ENCODE measurements at regions not wholly inside any gene's neighbourhood (a gene's known extent, or its start where the extent isn't known, plus 50 kb on each side); places are given as distances from the start of the nearest gene placed in this dataset.

DNA sequence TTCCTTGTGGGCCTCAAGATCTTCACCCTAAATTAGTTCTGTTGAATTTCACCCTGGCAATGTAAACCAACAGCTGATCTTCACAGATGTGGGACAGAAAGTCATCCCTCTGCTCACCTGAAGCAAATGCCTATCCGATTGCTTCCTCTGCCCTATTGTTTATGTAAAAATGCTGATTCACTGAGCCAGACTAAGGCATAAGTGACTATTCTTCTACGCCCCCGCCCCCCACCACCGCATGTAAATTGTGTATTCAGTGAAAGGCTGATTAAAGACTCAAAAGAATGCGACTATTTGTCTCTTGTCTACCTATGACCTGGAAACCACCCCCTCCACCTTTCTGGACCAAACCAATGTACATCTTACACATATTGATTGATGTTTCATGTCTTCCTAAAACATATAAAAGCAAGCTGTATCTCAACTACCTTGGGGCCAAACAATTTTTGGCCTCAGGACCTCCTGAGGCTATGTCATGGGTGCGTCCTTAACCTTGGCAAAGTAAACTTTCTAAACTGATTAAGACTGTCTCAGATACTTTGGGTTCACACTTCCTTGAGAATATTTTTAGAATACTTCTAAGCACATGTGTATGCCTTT is 129.7 kb upstream of the BOD1 start (continued):
- TF ChIP-seq, protein P1, sequence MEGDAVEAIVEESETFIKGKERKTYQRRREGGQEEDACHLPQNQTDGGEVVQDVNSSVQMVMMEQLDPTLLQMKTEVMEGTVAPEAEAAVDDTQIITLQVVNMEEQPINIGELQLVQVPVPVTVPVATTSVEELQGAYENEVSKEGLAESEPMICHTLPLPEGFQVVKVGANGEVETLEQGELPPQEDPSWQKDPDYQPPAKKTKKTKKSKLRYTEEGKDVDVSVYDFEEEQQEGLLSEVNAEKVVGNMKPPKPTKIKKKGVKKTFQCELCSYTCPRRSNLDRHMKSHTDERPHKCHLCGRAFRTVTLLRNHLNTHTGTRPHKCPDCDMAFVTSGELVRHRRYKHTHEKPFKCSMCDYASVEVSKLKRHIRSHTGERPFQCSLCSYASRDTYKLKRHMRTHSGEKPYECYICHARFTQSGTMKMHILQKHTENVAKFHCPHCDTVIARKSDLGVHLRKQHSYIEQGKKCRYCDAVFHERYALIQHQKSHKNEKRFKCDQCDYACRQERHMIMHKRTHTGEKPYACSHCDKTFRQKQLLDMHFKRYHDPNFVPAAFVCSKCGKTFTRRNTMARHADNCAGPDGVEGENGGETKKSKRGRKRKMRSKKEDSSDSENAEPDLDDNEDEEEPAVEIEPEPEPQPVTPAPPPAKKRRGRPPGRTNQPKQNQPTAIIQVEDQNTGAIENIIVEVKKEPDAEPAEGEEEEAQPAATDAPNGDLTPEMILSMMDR (IDR thresholded peaks at IDR 0.05; ENCODE audit: low read depth, low read length, missing input control), result no peak

DNA sequence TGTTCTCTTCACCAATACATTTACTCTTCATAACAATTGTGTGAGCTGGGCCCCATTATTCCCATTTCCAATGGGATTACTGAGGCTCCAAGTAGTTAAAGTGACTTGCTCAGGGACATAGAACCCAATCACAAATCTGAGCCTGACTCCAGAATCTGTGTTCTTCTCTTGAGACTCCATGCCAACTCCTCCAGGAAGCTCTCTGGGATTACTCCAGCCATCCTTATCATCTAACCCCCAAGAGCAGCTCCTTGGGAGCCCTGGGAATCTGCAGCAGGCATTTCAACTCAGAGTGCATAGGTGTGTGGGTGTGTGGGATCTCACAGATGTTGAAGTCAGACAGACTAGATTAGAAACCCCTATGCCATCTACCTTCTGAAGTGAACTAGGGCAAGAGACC is 131.4 kb upstream of the BOD1 start:
- H3K4me3 ChIP-seq (ENCODE audit: low read depth in 1 of 3, low read length in 3 of 3), result no peak overlapping the region

More for the DNA sequence above, 131.4 kb upstream of the BOD1 start:
- H3K9ac ChIP-seq (ENCODE audit: low read depth in 1 of 2, low read length in 2 of 2), result no peak overlapping the region
- H3K9me3 ChIP-seq (ENCODE audit: control insufficient read depth in 4 of 4, low read length in 3 of 4), result no peaks in the 10 kb centered on the region
- TF ChIP-seq, protein P1 (IDR thresholded peaks at IDR 0.05; ENCODE audit: low read depth, low read length, missing input control), result no peak
- TF ChIP-seq EGR1 (IDR thresholded peaks at IDR 0.05; ENCODE audit: low read depth in 2 of 2) (no peak), NR2F2 (IDR thresholded peaks at IDR 0.05) (no peak), HNF4G (IDR thresholded peaks at IDR 0.05) (no peak), TAF1 (conservative IDR thresholded peaks at IDR 0.05) (no peak), SP1 (IDR thresholded peaks at IDR 0.05) (no peak), RXRA (IDR thresholded peaks at IDR 0.05) (no peak), GABPA (IDR thresholded peaks at IDR 0.05 in 1 of 2, conservative IDR thresholded peaks at IDR 0.05 in 1 of 2) (no peak), YY1 (IDR thresholded peaks at IDR 0.05) (no peak), JUND (IDR thresholded peaks at IDR 0.05) (no peak), ATF3 (IDR thresholded peaks at IDR 0.05) (no peak), FOXA2 (IDR thresholded peaks at IDR 0.05) (no peak), RAD21 (IDR thresholded peaks at IDR 0.05) (no peak), ZBTB33 (IDR thresholded peaks at IDR 0.05) (no peak)
- TF ChIP-seq, protein P2, sequence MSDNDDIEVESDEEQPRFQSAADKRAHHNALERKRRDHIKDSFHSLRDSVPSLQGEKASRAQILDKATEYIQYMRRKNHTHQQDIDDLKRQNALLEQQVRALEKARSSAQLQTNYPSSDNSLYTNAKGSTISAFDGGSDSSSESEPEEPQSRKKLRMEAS (IDR thresholded peaks at IDR 0.05), result no peak
- no peak overlapping the region for H3K27ac ChIP-seq (ENCODE audit: low read depth in 1 of 2, low read length in 2 of 2)
- no peaks in the 10 kb centered on the region for H3K36me3 ChIP-seq (ENCODE audit: control insufficient read depth in 4 of 4, insufficient read depth in 3 of 4, low read depth in 1 of 4, low read length in 3 of 4)
- H3K27me3 ChIP-seq (ENCODE audit: control insufficient read depth in 4 of 4, insufficient read depth in 4 of 4, low read length in 3 of 4), result no peaks in the 10 kb centered on the region
- peaks cover 0 to 9% (median under 1%) of the 10 kb centered on the region in 4 donors for H3K4me1 ChIP-seq (ENCODE audit: control insufficient read depth in 4 of 4, insufficient read depth in 4 of 4, low read length in 3 of 4)
- DNase-seq (ENCODE audit: low spot score), result no peak

Measured in liver (tissue), 7 donors.